GM18498 (cell line): ENCODE measurements at regions not wholly inside any gene's neighbourhood (a gene's known extent, or its start where the extent isn't known, plus 50 kb on each side); places are given as distances from the start of the nearest gene placed in this dataset.
"Not testable (repeated sequence)": the region's sequence is repeated elsewhere in the genome, so short reads cannot be mapped to it uniquely, and the experiment has no call there.

ENCODE experiments used
- ATAC-seq: cut with Tn5 transposase; IDR thresholded peaks from one replicate; pipeline ENCODE4 v1.9.1; 2021; ENCODE audit warnings: mild to moderate bottlenecking, moderate library complexity; ENCODE audit not compliant: unreplicated experiment

GRCh38 chr13:107927557-107927956 lies 287.8 kb downstream of the LIG4 start:
- no peak for ATAC-seq

GRCh38 chr13:107926515-107926914 lies 288.8 kb downstream of the LIG4 start:
- not testable (repeated sequence) for ATAC-seq

GRCh38 chr13:107916902-107917301 lies 298.4 kb downstream of the LIG4 start:
- not testable (repeated sequence) for ATAC-seq

GRCh38 chr13:107912745-107913144 lies 302.6 kb downstream of the LIG4 start:
- no peak for ATAC-seq

GRCh38 chr13:107907065-107907805 lies 308.1 kb downstream of the LIG4 start:
- no peak for ATAC-seq

GRCh38 chr13:107906131-107906530 lies 309.2 kb downstream of the LIG4 start:
- ATAC-seq: no peak

- no peak for ATAC-seq
Observed at GRCh38 chr13:107901996-107902562, 313.3 kb downstream of the LIG4 start.

- ATAC-seq: no peak
Observed at GRCh38 chr13:107901230-107901629, 314.1 kb downstream of the LIG4 start.

GRCh38 chr13:107900775-107901174 lies 314.6 kb downstream of the LIG4 start:
- ATAC-seq: no peak

- ATAC-seq: no peak
Observed at GRCh38 chr13:107886118-107886517, 329.2 kb downstream of the LIG4 start.

GRCh38 chr13:107884564-107884963 lies 330.8 kb downstream of the LIG4 start:
- ATAC-seq: no peak

GRCh38 chr13:107883561-107884175 lies 331.7 kb downstream of the LIG4 start:
- ATAC-seq: no peak

GRCh38 chr13:107882708-107883560 lies 332.4 kb downstream of the LIG4 start:
- ATAC-seq: no peak

- ATAC-seq: no peak
Observed at GRCh38 chr13:107881362-107881761, 334.0 kb downstream of the LIG4 start.

GRCh38 chr13:107874456-107874855 lies 340.9 kb downstream of the LIG4 start:
- no peak for ATAC-seq

- ATAC-seq: no peak
Observed at GRCh38 chr13:107873926-107874325, 341.4 kb downstream of the LIG4 start.

- no peak for ATAC-seq
Observed at GRCh38 chr13:107870400-107870799, 344.9 kb downstream of the LIG4 start.

GRCh38 chr13:107867701-107868661 lies 347.4 kb downstream of the LIG4 start:
- ATAC-seq: no peak

- no peak for ATAC-seq
Observed at GRCh38 chr13:107866941-107867623, 348.3 kb downstream of the LIG4 start.
